ENCODE measurements at regions not wholly inside any gene's neighbourhood (a gene's known extent, or its start where the extent isn't known, plus 50 kb on each side); places are given as distances from the start of the nearest gene placed in this dataset.

DNA sequence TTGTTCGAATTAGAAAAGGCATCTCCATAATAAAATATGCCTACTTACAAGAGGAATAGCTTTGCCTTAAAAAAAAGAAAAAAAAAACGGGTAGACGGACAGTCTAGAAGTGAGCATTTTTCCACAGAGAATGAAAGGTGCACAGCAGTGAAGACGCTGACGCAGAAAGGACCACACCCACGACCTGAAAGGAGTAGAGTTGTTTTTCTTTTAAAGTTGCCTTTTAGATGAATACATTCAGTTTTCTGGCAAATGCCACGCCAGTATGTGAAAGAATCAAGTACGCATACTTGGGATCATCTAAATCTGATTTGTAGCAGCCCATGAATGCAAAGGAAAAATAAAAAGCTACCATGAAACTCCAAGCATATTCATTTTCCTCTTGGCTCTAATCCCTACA lies 809.2 kb upstream of the SOX11 start:
- Mint-ChIP-seq H3K27me3 (no peaks in the 10 kb centered on the region), H3K27ac (no peak overlapping the region), H3K4me3 (no peak overlapping the region), H3K9me3 (peaks cover 8% of the 10 kb centered on the region), H3K4me1 (no peaks in the 10 kb centered on the region), H3K36me3 (ENCODE audit: low read depth) (no peaks in the 10 kb centered on the region)
- ATAC-seq (no peak), DNase-seq (no peak)

DNA sequence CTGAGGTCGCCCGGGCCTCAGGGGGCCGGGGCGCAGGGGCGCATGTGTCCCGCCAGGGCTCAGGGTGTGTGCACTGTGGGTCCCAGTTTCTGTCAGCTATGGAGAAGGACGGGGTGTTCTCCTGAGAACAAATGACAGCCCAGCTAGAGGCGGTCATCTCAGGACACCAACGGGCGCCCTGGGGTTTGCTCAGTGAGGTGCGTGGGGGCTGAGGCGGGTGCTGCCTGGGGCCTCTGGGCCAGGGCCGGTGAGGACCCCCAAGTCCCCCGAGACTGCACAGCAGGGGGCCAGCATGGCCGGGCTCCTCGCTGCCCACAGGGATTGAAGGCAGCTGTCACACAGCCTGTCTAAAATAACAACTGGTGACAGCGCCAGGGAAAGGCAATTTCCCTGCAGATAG lies 808.8 kb upstream of the SOX11 start:
- Mint-ChIP-seq H3K27me3 (no peaks in the 10 kb centered on the region), H3K36me3 (ENCODE audit: low read depth) (no peaks in the 10 kb centered on the region), H3K27ac (no peak overlapping the region), H3K4me3 (no peak overlapping the region), H3K9me3 (peaks cover 8% of the 10 kb centered on the region), H3K4me1 (no peaks in the 10 kb centered on the region)
- ATAC-seq (no peak), DNase-seq (no peak)

DNA sequence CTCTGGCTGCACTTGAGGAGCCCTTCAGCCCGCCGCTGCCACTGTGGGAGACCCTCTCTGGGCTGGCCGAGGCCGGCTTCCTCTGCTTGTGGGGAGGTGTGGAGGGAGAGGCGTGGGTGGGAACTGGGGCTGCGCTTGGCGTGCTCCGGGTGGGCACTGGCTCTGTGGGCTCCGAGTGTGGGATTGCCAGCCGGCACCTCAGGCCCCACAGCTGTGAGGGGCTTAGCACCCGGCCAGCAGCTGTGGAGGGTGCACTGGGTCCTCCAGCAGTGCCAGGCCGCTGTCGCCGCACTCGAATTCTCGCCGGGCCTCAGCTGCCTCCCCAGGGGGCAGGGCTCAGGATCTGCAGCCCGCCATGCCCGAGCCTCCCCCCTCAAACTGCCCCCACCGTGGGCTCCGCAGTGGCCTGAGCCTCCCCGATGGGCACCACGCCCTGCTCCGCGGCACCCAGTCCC lies 808.0 kb upstream of the SOX11 start:
- Mint-ChIP-seq H3K9me3 (peaks cover 8% of the 10 kb centered on the region), H3K36me3 (ENCODE audit: low read depth) (no peaks in the 10 kb centered on the region), H3K27ac (no peak overlapping the region), H3K27me3 (no peaks in the 10 kb centered on the region), H3K4me1 (no peaks in the 10 kb centered on the region), H3K4me3 (no peak overlapping the region)
- DNase-seq, result no peak
- no peak for ATAC-seq

- H3K9me3 Mint-ChIP-seq, result peaks cover 14% of the 10 kb centered on the region
- no peaks in the 10 kb centered on the region for H3K27me3 Mint-ChIP-seq
- no peaks in the 10 kb centered on the region for H3K36me3 Mint-ChIP-seq (ENCODE audit: low read depth)
- DNase-seq (no peak), ATAC-seq (no peak)
- H3K4me1 Mint-ChIP-seq, result no peaks in the 10 kb centered on the region
- H3K4me3 Mint-ChIP-seq, result no peak overlapping the region
- no peak overlapping the region for H3K27ac Mint-ChIP-seq
These were observed 800.8 kb upstream of the SOX11 start for GRCh38 chr2:4891394-4891793.

- Mint-ChIP-seq H3K4me3 (no peak overlapping the region), H3K27ac (no peak overlapping the region), H3K36me3 (ENCODE audit: low read depth) (no peaks in the 10 kb centered on the region), H3K9me3 (peaks cover 24% of the 10 kb centered on the region), H3K27me3 (no peaks in the 10 kb centered on the region), H3K4me1 (no peaks in the 10 kb centered on the region)
- no peak for DNase-seq
- ATAC-seq, result no peak
These were observed 796.8 kb upstream of the SOX11 start for GRCh38 chr2:4895371-4895770.

GRCh38 chr2:4898706-4899105 lies 793.5 kb upstream of the SOX11 start:
- Mint-ChIP-seq H3K9me3 (peaks cover 21% of the 10 kb centered on the region), H3K4me3 (no peak overlapping the region), H3K27me3 (no peaks in the 10 kb centered on the region), H3K4me1 (no peaks in the 10 kb centered on the region), H3K27ac (no peak overlapping the region), H3K36me3 (ENCODE audit: low read depth) (no peaks in the 10 kb centered on the region)
- DNase-seq, result no peak
- no peak for ATAC-seq

GRCh38 chr2:4900242-4900641 lies 791.9 kb upstream of the SOX11 start:
- ATAC-seq, result no peak
- peaks cover 18% of the 10 kb centered on the region for H3K9me3 Mint-ChIP-seq
- no peaks in the 10 kb centered on the region for H3K4me1 Mint-ChIP-seq
- no peak overlapping the region for H3K27ac Mint-ChIP-seq
- DNase-seq, result no peak
- H3K36me3 Mint-ChIP-seq (ENCODE audit: low read depth), result no peaks in the 10 kb centered on the region
- no peak overlapping the region for H3K4me3 Mint-ChIP-seq
- no peaks in the 10 kb centered on the region for H3K27me3 Mint-ChIP-seq

- no peaks in the 10 kb centered on the region for H3K36me3 Mint-ChIP-seq (ENCODE audit: low read depth)
- H3K27ac Mint-ChIP-seq, result no peak overlapping the region
- no peaks in the 10 kb centered on the region for H3K4me1 Mint-ChIP-seq
- no peak overlapping the region for H3K4me3 Mint-ChIP-seq
- no peaks in the 10 kb centered on the region for H3K27me3 Mint-ChIP-seq
- DNase-seq, result no peak
- peaks cover 18% of the 10 kb centered on the region for H3K9me3 Mint-ChIP-seq
- no peak for ATAC-seq
These were observed 791.1 kb upstream of the SOX11 start for GRCh38 chr2:4900861-4901770.

DNA sequence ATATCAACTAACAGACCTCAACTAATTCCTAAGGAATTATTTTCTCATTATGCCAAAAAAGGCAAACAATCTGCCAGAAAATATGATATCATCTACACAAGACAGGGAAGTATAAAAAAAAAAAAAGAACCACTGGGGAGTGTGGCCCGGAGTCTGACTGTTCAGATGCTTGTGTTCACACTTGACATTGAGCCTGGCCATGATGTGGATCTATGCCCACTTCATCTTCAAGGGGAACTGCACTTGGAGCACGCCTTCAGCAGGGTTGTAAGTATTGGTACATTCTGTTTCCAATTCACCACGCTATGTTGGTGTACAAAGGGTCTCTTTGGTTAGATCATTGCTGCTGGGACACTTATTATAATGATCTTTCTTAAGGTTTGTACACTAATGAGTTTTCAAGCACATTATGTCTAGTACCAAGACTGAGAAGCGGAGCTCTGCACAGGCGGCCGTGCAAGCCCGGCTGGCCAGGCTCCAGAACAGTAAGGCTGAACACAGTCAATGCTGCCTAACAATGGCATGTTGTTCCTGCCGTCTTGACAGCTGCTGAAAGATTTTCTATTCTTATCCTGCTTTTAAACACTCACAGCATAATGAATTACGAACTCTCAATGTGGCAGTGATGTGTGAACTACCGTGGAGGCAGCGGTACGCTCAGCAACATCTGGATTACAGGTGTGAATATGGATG lies 788.4 kb upstream of the SOX11 start:
- no peak overlapping the region for H3K27ac Mint-ChIP-seq
- DNase-seq (no peak), ATAC-seq (no peak)
- H3K9me3 Mint-ChIP-seq, result peaks cover 12% of the 10 kb centered on the region
- no peaks in the 10 kb centered on the region for H3K4me1 Mint-ChIP-seq
- no peak overlapping the region for H3K4me3 Mint-ChIP-seq
- no peaks in the 10 kb centered on the region for H3K36me3 Mint-ChIP-seq (ENCODE audit: low read depth)
- H3K27me3 Mint-ChIP-seq, result no peaks in the 10 kb centered on the region

DNA sequence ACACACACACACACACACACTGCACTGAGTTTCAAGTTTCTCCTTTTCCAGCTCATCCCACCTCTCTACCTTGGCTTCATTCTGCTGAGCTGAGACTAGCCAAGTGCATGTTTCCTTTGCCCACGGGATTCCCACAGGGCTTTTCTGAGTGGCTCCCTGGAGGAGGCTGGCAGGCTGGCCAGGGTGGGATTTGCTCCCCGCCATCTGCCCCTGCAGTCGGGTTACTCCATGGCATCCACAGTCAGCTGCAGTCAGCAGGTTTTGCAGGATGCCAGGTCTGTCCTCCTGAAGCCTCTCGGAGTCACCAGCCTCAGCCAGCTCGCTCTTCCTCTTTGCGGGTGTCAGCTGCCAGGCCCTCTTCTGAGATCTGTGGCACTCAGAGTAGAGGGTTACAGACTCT lies 783.7 kb upstream of the SOX11 start:
- H3K4me1 Mint-ChIP-seq, result no peaks in the 10 kb centered on the region
- DNase-seq (no peak), ATAC-seq (no peak)
- H3K27ac Mint-ChIP-seq, result no peak overlapping the region
- H3K4me3 Mint-ChIP-seq, result no peak overlapping the region
- H3K9me3 Mint-ChIP-seq, result peaks cover 14% of the 10 kb centered on the region
- no peaks in the 10 kb centered on the region for H3K27me3 Mint-ChIP-seq
- no peaks in the 10 kb centered on the region for H3K36me3 Mint-ChIP-seq (ENCODE audit: low read depth)

DNA sequence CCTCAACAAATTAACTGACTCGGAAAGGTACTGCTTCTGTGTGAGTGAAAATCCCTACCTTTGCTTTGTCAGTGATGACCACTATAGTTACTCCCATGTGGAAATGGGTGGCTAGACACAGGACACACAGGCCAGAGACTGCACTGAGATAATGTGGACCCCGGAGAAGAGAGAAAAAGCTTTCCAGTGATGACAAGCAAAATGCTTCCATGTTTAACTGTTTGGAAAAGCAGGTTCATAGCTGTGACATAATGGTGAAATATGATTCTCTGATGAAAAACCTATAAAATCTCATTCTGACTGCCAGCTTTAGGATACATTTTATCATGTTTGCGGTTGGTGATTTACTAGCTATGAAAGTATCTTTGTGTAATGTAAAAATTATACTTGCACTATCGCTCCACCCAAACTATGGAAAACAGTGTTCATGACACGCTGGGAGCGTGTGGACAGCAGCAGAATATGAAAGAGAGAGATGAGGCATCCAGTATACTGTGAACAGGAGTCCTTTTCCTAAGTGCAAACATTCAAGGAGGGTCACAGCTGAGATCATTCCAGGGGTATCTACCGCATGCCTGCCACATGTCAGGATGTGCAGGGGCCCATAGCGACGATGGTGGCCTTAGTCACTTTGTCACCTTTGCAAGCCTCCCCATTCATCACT lies 782.7 kb upstream of the SOX11 start:
- ATAC-seq (no peak), DNase-seq (no peak)
- Mint-ChIP-seq H3K4me3 (no peak overlapping the region), H3K36me3 (ENCODE audit: low read depth) (no peaks in the 10 kb centered on the region), H3K4me1 (no peaks in the 10 kb centered on the region), H3K9me3 (peaks cover 13% of the 10 kb centered on the region), H3K27me3 (no peaks in the 10 kb centered on the region), H3K27ac (no peak overlapping the region)

DNA sequence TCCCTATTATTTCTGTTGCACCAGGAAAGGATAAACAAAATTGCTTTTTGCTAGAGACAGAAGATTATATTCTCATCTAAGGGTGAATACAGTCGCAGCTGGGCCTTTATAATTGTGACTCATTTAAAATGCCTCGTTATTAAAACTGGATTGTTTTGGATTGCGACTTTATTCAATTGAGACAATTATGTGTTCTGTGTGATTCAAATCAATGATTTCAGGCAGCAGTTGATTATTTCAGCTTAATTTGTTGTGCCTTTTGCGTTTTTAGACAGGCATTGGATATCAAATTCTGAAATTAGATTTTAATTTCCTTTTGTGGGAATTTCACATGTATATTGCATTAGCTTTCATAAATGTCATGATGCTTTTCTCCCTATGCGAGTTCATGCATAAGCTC lies 778.1 kb upstream of the SOX11 start:
- no peak for DNase-seq
- H3K4me1 Mint-ChIP-seq, result no peaks in the 10 kb centered on the region
- no peak overlapping the region for H3K27ac Mint-ChIP-seq
- no peaks in the 10 kb centered on the region for H3K27me3 Mint-ChIP-seq
- no peak overlapping the region for H3K4me3 Mint-ChIP-seq
- no peaks in the 10 kb centered on the region for H3K36me3 Mint-ChIP-seq (ENCODE audit: low read depth)
- peaks cover 9% of the 10 kb centered on the region for H3K9me3 Mint-ChIP-seq
- no peak for ATAC-seq

- H3K36me3 Mint-ChIP-seq (ENCODE audit: low read depth), result no peaks in the 10 kb centered on the region
- H3K27ac Mint-ChIP-seq, result no peak overlapping the region
- peaks cover 9% of the 10 kb centered on the region for H3K9me3 Mint-ChIP-seq
- no peaks in the 10 kb centered on the region for H3K27me3 Mint-ChIP-seq
- no peak overlapping the region for H3K4me3 Mint-ChIP-seq
- no peaks in the 10 kb centered on the region for H3K4me1 Mint-ChIP-seq
- DNase-seq, result no peak
- ATAC-seq, result no peak
These were observed 777.6 kb upstream of the SOX11 start for GRCh38 chr2:4914551-4914950.

DNA sequence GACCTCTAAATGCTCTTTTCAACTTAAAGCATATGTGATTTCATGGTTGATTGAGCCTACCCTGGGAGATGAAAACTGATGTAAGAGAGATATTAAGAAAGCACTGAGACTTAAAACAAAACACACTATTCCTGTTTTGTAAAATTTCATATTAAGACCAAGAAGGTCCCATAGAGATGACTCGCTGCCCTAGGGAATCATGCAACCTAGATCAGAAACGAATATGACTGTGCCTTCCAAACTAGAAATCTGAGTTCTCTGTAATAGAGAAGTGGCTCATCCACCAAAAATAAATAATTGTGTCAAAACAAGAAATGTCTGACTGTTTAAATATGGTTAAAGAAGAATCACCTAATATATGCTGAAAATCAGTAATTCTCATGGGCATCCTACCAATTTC lies 776.8 kb upstream of the SOX11 start:
- ATAC-seq, result no peak
- no peaks in the 10 kb centered on the region for H3K27me3 Mint-ChIP-seq
- no peak overlapping the region for H3K27ac Mint-ChIP-seq
- DNase-seq, result no peak
- H3K9me3 Mint-ChIP-seq, result peaks cover 9% of the 10 kb centered on the region
- no peaks in the 10 kb centered on the region for H3K36me3 Mint-ChIP-seq (ENCODE audit: low read depth)
- no peaks in the 10 kb centered on the region for H3K4me1 Mint-ChIP-seq
- H3K4me3 Mint-ChIP-seq, result no peak overlapping the region

DNA sequence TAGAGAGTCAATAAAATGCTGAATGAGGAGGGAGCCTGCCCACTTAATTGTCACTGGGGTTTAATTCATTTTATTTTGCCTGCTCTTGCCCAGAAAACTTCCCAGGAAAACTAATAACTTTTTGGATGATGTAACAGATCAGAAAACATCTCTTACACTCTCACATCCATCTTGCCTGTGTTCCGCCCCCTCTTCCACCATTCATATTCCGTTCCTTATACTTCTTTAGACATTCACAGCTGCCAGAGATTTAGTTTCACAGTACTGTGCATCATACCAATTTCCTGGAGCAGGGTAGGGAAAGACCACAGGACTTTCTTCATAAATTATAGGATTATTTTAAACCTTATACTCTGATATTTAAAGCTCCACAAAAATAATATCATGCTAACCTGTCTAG lies 776.1 kb upstream of the SOX11 start:
- Mint-ChIP-seq H3K27ac (no peak overlapping the region), H3K9me3 (peaks cover 9% of the 10 kb centered on the region), H3K4me1 (no peaks in the 10 kb centered on the region), H3K4me3 (no peak overlapping the region), H3K27me3 (no peaks in the 10 kb centered on the region), H3K36me3 (ENCODE audit: low read depth) (no peaks in the 10 kb centered on the region)
- DNase-seq, result no peak
- ATAC-seq, result no peak
